ENCODE measurements at regions not wholly inside any gene's neighbourhood (a gene's known extent, or its start where the extent isn't known, plus 50 kb on each side); places are given as distances from the start of the nearest gene placed in this dataset.

- TF ChIP-seq POLR2A (IDR thresholded peaks at IDR 0.05): no peak
- no peak for TF ChIP-seq EP300 (IDR thresholded peaks at IDR 0.05)
- TF ChIP-seq POLR2AphosphoS5 (IDR thresholded peaks at IDR 0.05): no peak
- TF ChIP-seq CTCF (IDR thresholded peaks at IDR 0.05): no peak
- Histone ChIP-seq H3K27me3 (no peaks in the 10 kb centered on the region), H3K9me3 (no peaks in the 10 kb centered on the region), H3K4me3 (no peak overlapping the region), H3K4me1 (no peaks in the 10 kb centered on the region), H3K36me3 (no peaks in the 10 kb centered on the region), H3K27ac (no peak overlapping the region)
- no peak for DNase-seq
- 91 to 95% methylated on average over 2 of the region's 2 CpGs for WGBS, 2 donors
- intact Hi-C loops (cut with DNase I): no loop called here
Measured at GRCh38 chr2:52312486-52312885, 1280.6 kb upstream of the NRXN1 start.

- 64 to 71% methylated on average over 5 of the region's 5 CpGs for WGBS, 2 donors
- TF ChIP-seq POLR2AphosphoS5 (IDR thresholded peaks at IDR 0.05) (no peak), EP300 (IDR thresholded peaks at IDR 0.05) (no peak), POLR2A (IDR thresholded peaks at IDR 0.05) (no peak), CTCF (IDR thresholded peaks at IDR 0.05) (no peak)
- H3K36me3 ChIP-seq: no peaks in the 10 kb centered on the region
- no peak overlapping the region for H3K27ac ChIP-seq
- H3K27me3 ChIP-seq: no peaks in the 10 kb centered on the region
- no peak for DNase-seq
- no peak overlapping the region for H3K4me3 ChIP-seq
- H3K9me3 ChIP-seq: no peaks in the 10 kb centered on the region
- intact Hi-C loops (cut with DNase I): no loop called here
- H3K4me1 ChIP-seq: no peaks in the 10 kb centered on the region
Measured at GRCh38 chr2:52311862-52312261, 1279.9 kb upstream of the NRXN1 start.

GRCh38 chr2:52308156-52308555 is 1276.2 kb upstream of the NRXN1 start:
- WGBS, 2 donors: 20 to 68% methylated on average over 2 of the region's 2 CpGs
- Histone ChIP-seq H3K4me1 (no peaks in the 10 kb centered on the region), H3K27ac (no peak overlapping the region), H3K27me3 (no peaks in the 10 kb centered on the region), H3K4me3 (no peak overlapping the region), H3K9me3 (peaks cover 0 to 4% (median 0%) of the 10 kb centered on the region in 4 donors), H3K36me3 (no peaks in the 10 kb centered on the region)
- DNase-seq: no peak
- no peak for TF ChIP-seq POLR2A (IDR thresholded peaks at IDR 0.05)
- intact Hi-C loops (cut with DNase I): no loop called here

- TF ChIP-seq POLR2AphosphoS5 (IDR thresholded peaks at IDR 0.05): no peak
- no peak for TF ChIP-seq EP300 (IDR thresholded peaks at IDR 0.05)
- no peak for TF ChIP-seq CTCF (IDR thresholded peaks at IDR 0.05)
- TF ChIP-seq POLR2A (IDR thresholded peaks at IDR 0.05): no peak
- WGBS, 2 donors: 57 to 63% methylated on average over 1 of the region's 1 CpG
- intact Hi-C loops (cut with DNase I): no loop called here
- H3K27ac ChIP-seq: no peak overlapping the region
- peaks cover 0 to 2% (median 0%) of the 10 kb centered on the region in 4 donors for H3K9me3 ChIP-seq
- no peaks in the 10 kb centered on the region for H3K4me1 ChIP-seq
- H3K36me3 ChIP-seq: no peaks in the 10 kb centered on the region
- no peaks in the 10 kb centered on the region for H3K27me3 ChIP-seq
- no peak overlapping the region for H3K4me3 ChIP-seq
- DNase-seq: no peak
Measured at GRCh38 chr2:52294628-52295027, 1262.7 kb upstream of the NRXN1 start.

- Histone ChIP-seq H3K9me3 (no peaks in the 10 kb centered on the region), H3K36me3 (no peaks in the 10 kb centered on the region), H3K4me3 (no peak overlapping the region), H3K27me3 (no peaks in the 10 kb centered on the region), H3K4me1 (no peaks in the 10 kb centered on the region), H3K27ac (no peak overlapping the region)
- TF ChIP-seq CTCF (IDR thresholded peaks at IDR 0.05) (no peak), EP300 (IDR thresholded peaks at IDR 0.05) (no peak), POLR2A (IDR thresholded peaks at IDR 0.05) (no peak), POLR2AphosphoS5 (IDR thresholded peaks at IDR 0.05) (no peak)
- intact Hi-C loops (cut with DNase I): no loop called here
- no peak for DNase-seq
- 64 to 74% methylated on average over 1 of the region's 1 CpG for WGBS, 2 donors
Measured at GRCh38 chr2:52292801-52293200, 1260.9 kb upstream of the NRXN1 start.

All from sigmoid colon (tissue), 6 donors.